ENCODE measurements at regions not wholly inside any gene's neighbourhood (a gene's known extent, or its start where the extent isn't known, plus 50 kb on each side); places are given as distances from the start of the nearest gene placed in this dataset.

GRCh38 chr1:207224666-207225065 is 96.8 kb upstream of the CD55 start:
- TF ChIP-seq CTCF (IDR thresholded peaks at IDR 0.05; ENCODE audit: insufficient read depth, low read length, poor library complexity, severe bottlenecking) = no peak
- Histone ChIP-seq H3K36me3 (ENCODE audit: control insufficient read depth, insufficient read depth, low read length) (no peaks in the 10 kb centered on the region), H3K27me3 (replicated peaks; ENCODE audit: control insufficient read depth, insufficient read depth, low read length) (no peaks in the 10 kb centered on the region; the same call in 1 of the 2 replicates), H3K4me3 (replicated peaks; ENCODE audit: low read depth, low read length) (no peak overlapping the region)
- no peak for DNase-seq (ENCODE audit: extremely low read depth, insufficient read length)

GRCh38 chr1:207227131-207227630 is 94.3 kb upstream of the CD55 start:
- Histone ChIP-seq H3K4me3 (replicated peaks; ENCODE audit: low read depth, low read length) (no peak overlapping the region), H3K27me3 (replicated peaks; ENCODE audit: control insufficient read depth, insufficient read depth, low read length) (no peaks in the 10 kb centered on the region), H3K36me3 (ENCODE audit: control insufficient read depth, insufficient read depth, low read length) (no peaks in the 10 kb centered on the region)
- no peak for DNase-seq (ENCODE audit: extremely low read depth, insufficient read length)
- no peak for TF ChIP-seq CTCF (IDR thresholded peaks at IDR 0.05; ENCODE audit: insufficient read depth, low read length, poor library complexity, severe bottlenecking)

GRCh38 chr1:207228987-207229386 is 92.5 kb upstream of the CD55 start:
- Histone ChIP-seq H3K27me3 (replicated peaks; ENCODE audit: control insufficient read depth, insufficient read depth, low read length) (no peaks in the 10 kb centered on the region), H3K36me3 (ENCODE audit: control insufficient read depth, insufficient read depth, low read length) (no peaks in the 10 kb centered on the region), H3K4me3 (replicated peaks; ENCODE audit: low read depth, low read length) (no peak overlapping the region)
- no peak for TF ChIP-seq CTCF (IDR thresholded peaks at IDR 0.05; ENCODE audit: insufficient read depth, low read length, poor library complexity, severe bottlenecking)
- DNase-seq (ENCODE audit: extremely low read depth, insufficient read length) = no peak

GRCh38 chr1:207230441-207230840 is 91.0 kb upstream of the CD55 start:
- DNase-seq (ENCODE audit: extremely low read depth, insufficient read length) = no peak
- Histone ChIP-seq H3K4me3 (replicated peaks; ENCODE audit: low read depth, low read length) (no peak overlapping the region), H3K36me3 (ENCODE audit: control insufficient read depth, insufficient read depth, low read length) (no peaks in the 10 kb centered on the region), H3K27me3 (replicated peaks; ENCODE audit: control insufficient read depth, insufficient read depth, low read length) (no peaks in the 10 kb centered on the region)
- no peak for TF ChIP-seq CTCF (IDR thresholded peaks at IDR 0.05; ENCODE audit: insufficient read depth, low read length, poor library complexity, severe bottlenecking)

GRCh38 chr1:207234690-207235089 is 86.8 kb upstream of the CD55 start:
- DNase-seq (ENCODE audit: extremely low read depth, insufficient read length) = no peak
- Histone ChIP-seq H3K36me3 (ENCODE audit: control insufficient read depth, insufficient read depth, low read length) (no peaks in the 10 kb centered on the region), H3K27me3 (replicated peaks; ENCODE audit: control insufficient read depth, insufficient read depth, low read length) (no peaks in the 10 kb centered on the region), H3K4me3 (replicated peaks; ENCODE audit: low read depth, low read length) (no peak overlapping the region)
- no peak for TF ChIP-seq CTCF (IDR thresholded peaks at IDR 0.05; ENCODE audit: insufficient read depth, low read length, poor library complexity, severe bottlenecking)

GRCh38 chr1:207239874-207240273 is 81.6 kb upstream of the CD55 start:
- Histone ChIP-seq H3K4me3 (replicated peaks; ENCODE audit: low read depth, low read length) (no peak overlapping the region), H3K27me3 (replicated peaks; ENCODE audit: control insufficient read depth, insufficient read depth, low read length) (no peaks in the 10 kb centered on the region), H3K36me3 (ENCODE audit: control insufficient read depth, insufficient read depth, low read length) (no peaks in the 10 kb centered on the region)
- TF ChIP-seq CTCF (IDR thresholded peaks at IDR 0.05; ENCODE audit: insufficient read depth, low read length, poor library complexity, severe bottlenecking) = no peak
- no peak for DNase-seq (ENCODE audit: extremely low read depth, insufficient read length)
